ENCODE measurements at regions not wholly inside any gene's neighbourhood (a gene's known extent, or its start where the extent isn't known, plus 50 kb on each side); places are given as distances from the start of the nearest gene placed in this dataset.

GRCh38 chr5:179430193-179431175 is 85.2 kb upstream of the ADAMTS2 start:
- Mint-ChIP-seq H3K27me3 (ENCODE audit: insufficient read depth, unreplicated experiment) (no peaks in the 10 kb centered on the region), H3K36me3 (ENCODE audit: insufficient read depth, unreplicated experiment) (no peaks in the 10 kb centered on the region), H3K4me3 (ENCODE audit: unreplicated experiment) (no peak overlapping the region), H3K4me1 (ENCODE audit: low read depth, unreplicated experiment) (peaks cover 6% of the 10 kb centered on the region), H3K27ac (ENCODE audit: unreplicated experiment) (no peak overlapping the region), H3K9me3 (ENCODE audit: unreplicated experiment) (no peaks in the 10 kb centered on the region)
- intact Hi-C loops (cut with micrococcal nuclease; ENCODE audit: unreplicated experiment) = no loop called here
- POLR2A ChIA-PET = no interaction called here
- no peak for DNase-seq
- Histone ChIP-seq H3K36me3 (ENCODE audit: control insufficient read depth, insufficient read depth, low read length) (no peaks in the 10 kb centered on the region), H3K4me1 (no peaks in the 10 kb centered on the region), H3K9me3 (no peaks in the 10 kb centered on the region), H3K4me3 (ENCODE audit: low read depth, low read length) (no peak overlapping the region), H3K27me3 (replicated peaks; ENCODE audit: control insufficient read depth, insufficient read depth, low read length) (no peaks in the 10 kb centered on the region)
- CTCF ChIA-PET = interaction anchor here (0.6 kb wide), 1 partner anchor 74 kb away, joined by 3 read pairs; no protein-coding TSS in a partner anchor
- TF ChIP-seq CTCF (IDR thresholded peaks at IDR 0.05; ENCODE audit: insufficient read depth in 1 of 2, low read depth in 1 of 2, low read length in 1 of 2, severe bottlenecking in 1 of 2, unreplicated experiment in 1 of 2) = no peak
- BruUV-seq (replicated peaks) = no TSS peak

DNA sequence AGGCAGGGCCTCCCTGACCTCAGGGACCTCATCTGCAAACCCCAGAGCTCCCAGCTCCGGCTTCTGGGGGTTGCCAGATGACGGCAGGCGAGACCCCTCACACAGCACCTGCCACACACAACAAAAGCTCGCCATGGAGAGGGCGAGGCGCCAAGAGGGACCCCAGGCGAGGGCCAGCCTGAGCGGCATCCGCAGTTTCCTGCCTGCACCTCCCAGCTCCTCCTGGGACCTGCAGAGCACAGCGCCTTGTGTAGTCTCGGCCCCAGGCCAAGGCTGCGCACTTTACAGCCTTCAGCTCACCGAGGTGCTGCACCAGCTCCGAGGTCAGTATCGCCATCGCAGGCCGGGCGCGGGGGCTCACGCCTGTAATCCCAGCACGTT is 82.4 kb upstream of the ADAMTS2 start:
- Mint-ChIP-seq H3K27me3 (ENCODE audit: insufficient read depth, unreplicated experiment) (peaks cover 3% of the 10 kb centered on the region), H3K4me3 (ENCODE audit: unreplicated experiment) (no peak overlapping the region), H3K9me3 (ENCODE audit: unreplicated experiment) (no peaks in the 10 kb centered on the region), H3K36me3 (ENCODE audit: insufficient read depth, unreplicated experiment) (no peaks in the 10 kb centered on the region), H3K27ac (ENCODE audit: unreplicated experiment) (no peak overlapping the region), H3K4me1 (ENCODE audit: low read depth, unreplicated experiment) (peaks cover 6% of the 10 kb centered on the region)
- H3K4me1 ChIP-seq = no peaks in the 10 kb centered on the region
- H3K9me3 ChIP-seq = no peaks in the 10 kb centered on the region
- TF ChIP-seq CTCF (IDR thresholded peaks at IDR 0.05; ENCODE audit: insufficient read depth in 1 of 2, low read depth in 1 of 2, low read length in 1 of 2, severe bottlenecking in 1 of 2, unreplicated experiment in 1 of 2) = no peak
- ChIA-PET CTCF (no interaction called here), POLR2A (no interaction called here)
- no peak overlapping the region for H3K4me3 ChIP-seq (ENCODE audit: low read depth, low read length)
- no peaks in the 10 kb centered on the region for H3K36me3 ChIP-seq (ENCODE audit: control insufficient read depth, insufficient read depth, low read length)
- H3K27me3 ChIP-seq (replicated peaks; ENCODE audit: control insufficient read depth, insufficient read depth, low read length) = no peaks in the 10 kb centered on the region
- BruUV-seq (replicated peaks) = no TSS peak
- no peak for DNase-seq
- intact Hi-C loops (cut with micrococcal nuclease; ENCODE audit: unreplicated experiment) = no loop called here

GRCh38 chr5:179427032-179427675 is 81.9 kb upstream of the ADAMTS2 start:
- Mint-ChIP-seq H3K27me3 (ENCODE audit: insufficient read depth, unreplicated experiment) (peaks cover 3% of the 10 kb centered on the region), H3K27ac (ENCODE audit: unreplicated experiment) (no peak overlapping the region), H3K4me1 (ENCODE audit: low read depth, unreplicated experiment) (peaks cover 6% of the 10 kb centered on the region), H3K4me3 (ENCODE audit: unreplicated experiment) (no peak overlapping the region), H3K36me3 (ENCODE audit: insufficient read depth, unreplicated experiment) (no peaks in the 10 kb centered on the region), H3K9me3 (ENCODE audit: unreplicated experiment) (no peaks in the 10 kb centered on the region)
- BruUV-seq (replicated peaks) = no TSS peak
- no peak for TF ChIP-seq CTCF (IDR thresholded peaks at IDR 0.05; ENCODE audit: insufficient read depth in 1 of 2, low read depth in 1 of 2, low read length in 1 of 2, severe bottlenecking in 1 of 2, unreplicated experiment in 1 of 2)
- no peaks in the 10 kb centered on the region for H3K36me3 ChIP-seq (ENCODE audit: control insufficient read depth, insufficient read depth, low read length)
- intact Hi-C loops (cut with micrococcal nuclease; ENCODE audit: unreplicated experiment) = no loop called here
- CTCF ChIA-PET = no interaction called here
- H3K4me3 ChIP-seq (ENCODE audit: low read depth, low read length) = no peak overlapping the region
- DNase-seq = no peak
- no peaks in the 10 kb centered on the region for H3K9me3 ChIP-seq
- no peaks in the 10 kb centered on the region for H3K27me3 ChIP-seq (replicated peaks; ENCODE audit: control insufficient read depth, insufficient read depth, low read length)
- no peaks in the 10 kb centered on the region for H3K4me1 ChIP-seq
- POLR2A ChIA-PET = no interaction called here

Data from Caco-2 (cell line).